Bronchial epithelial cell (primary cell): ENCODE measurements at regions not wholly inside any gene's neighbourhood (a gene's known extent, or its start where the extent isn't known, plus 50 kb on each side); places are given as distances from the start of the nearest gene placed in this dataset.
A peak's percentile ranks its signal among the peaks of the same experiment; 100 is the strongest.

Source experiments
- DNase-seq: peaks from one replicate; pipeline ENCODE4 v3.0.0-alpha.2; 2010; ENCODE audit warnings: low read depth
- FAIRE-seq: peaks from 2 replicates; lab custom pipeline; 2011; peaks lifted over from hg19 to GRCh38; lab: Jason Lieb, UNC
- H3K27me3 ChIP-seq: 2 replicates; pipeline ENCODE4 v1.5.1; 2011; ENCODE audit warnings: low read length; ENCODE audit not compliant: control insufficient read depth, insufficient read depth
- H3K36me3 ChIP-seq: 2 replicates; pipeline ENCODE4 v1.5.1; 2011; ENCODE audit warnings: low read length; ENCODE audit not compliant: control insufficient read depth, insufficient read depth
- H3K4me3 ChIP-seq: 2 replicates; pipeline ENCODE4 v1.5.1; 2011; ENCODE audit warnings: mild to moderate bottlenecking, low read depth, low read length, control low read depth
- TF ChIP-seq, protein P1 (sequence below): IDR thresholded peaks from 2 replicates; pipeline ENCODE4 v1.5.1; 2011; ENCODE audit warnings: mild to moderate bottlenecking, moderate library complexity, low read length, control low read depth, inconsistent platforms; ENCODE audit not compliant: insufficient read depth, severe bottlenecking

DNA sequence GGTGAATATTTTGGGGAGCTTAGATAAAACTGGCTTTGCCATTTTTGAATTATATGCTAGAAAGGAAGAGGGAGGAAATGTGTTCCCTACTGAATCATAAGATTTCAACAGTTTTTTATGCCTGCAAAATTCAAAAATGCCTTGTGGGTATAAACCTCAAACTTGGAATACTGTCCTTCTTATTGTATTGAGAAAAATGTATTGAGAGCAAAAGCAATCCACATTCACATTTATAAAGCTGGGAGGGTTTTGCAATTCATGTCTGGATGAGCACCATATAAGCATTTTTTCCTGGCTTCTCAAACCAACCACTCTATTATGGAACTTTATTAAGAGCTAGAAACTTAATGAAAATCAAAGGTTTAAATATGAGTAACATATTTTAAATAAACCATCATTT lies 289.8 kb downstream of the PCDH7 start:
- Histone ChIP-seq H3K27me3 (no peaks in the 10 kb centered on the region), H3K4me3 (no peak overlapping the region), H3K36me3 (no peaks in the 10 kb centered on the region)
- DNase-seq: no peak
- TF ChIP-seq, protein P1, sequence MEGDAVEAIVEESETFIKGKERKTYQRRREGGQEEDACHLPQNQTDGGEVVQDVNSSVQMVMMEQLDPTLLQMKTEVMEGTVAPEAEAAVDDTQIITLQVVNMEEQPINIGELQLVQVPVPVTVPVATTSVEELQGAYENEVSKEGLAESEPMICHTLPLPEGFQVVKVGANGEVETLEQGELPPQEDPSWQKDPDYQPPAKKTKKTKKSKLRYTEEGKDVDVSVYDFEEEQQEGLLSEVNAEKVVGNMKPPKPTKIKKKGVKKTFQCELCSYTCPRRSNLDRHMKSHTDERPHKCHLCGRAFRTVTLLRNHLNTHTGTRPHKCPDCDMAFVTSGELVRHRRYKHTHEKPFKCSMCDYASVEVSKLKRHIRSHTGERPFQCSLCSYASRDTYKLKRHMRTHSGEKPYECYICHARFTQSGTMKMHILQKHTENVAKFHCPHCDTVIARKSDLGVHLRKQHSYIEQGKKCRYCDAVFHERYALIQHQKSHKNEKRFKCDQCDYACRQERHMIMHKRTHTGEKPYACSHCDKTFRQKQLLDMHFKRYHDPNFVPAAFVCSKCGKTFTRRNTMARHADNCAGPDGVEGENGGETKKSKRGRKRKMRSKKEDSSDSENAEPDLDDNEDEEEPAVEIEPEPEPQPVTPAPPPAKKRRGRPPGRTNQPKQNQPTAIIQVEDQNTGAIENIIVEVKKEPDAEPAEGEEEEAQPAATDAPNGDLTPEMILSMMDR: no peak
- no peak for FAIRE-seq

DNA sequence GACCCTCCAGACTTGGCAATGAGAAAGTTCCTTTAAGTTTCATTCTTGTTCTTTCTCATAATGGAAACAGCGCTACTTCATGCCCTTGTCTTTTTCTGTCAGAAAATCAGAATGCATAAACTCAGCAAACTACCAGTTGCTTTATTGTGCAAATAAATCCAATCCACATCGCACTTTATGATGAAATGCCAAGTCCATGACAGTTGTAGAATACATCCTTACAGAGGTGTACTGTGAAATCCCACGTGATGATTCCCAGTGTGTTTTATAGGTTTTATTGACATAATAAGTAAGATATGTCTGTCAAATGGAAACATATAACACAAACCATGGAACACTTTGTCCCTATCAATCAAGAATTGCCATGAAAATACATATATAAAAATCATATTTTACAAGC lies 295.0 kb downstream of the PCDH7 start:
- H3K27me3 ChIP-seq: no peaks in the 10 kb centered on the region
- TF ChIP-seq, protein P1: no peak
- no peak for FAIRE-seq
- no peak for DNase-seq
- no peak overlapping the region for H3K4me3 ChIP-seq
- no peaks in the 10 kb centered on the region for H3K36me3 ChIP-seq

DNA sequence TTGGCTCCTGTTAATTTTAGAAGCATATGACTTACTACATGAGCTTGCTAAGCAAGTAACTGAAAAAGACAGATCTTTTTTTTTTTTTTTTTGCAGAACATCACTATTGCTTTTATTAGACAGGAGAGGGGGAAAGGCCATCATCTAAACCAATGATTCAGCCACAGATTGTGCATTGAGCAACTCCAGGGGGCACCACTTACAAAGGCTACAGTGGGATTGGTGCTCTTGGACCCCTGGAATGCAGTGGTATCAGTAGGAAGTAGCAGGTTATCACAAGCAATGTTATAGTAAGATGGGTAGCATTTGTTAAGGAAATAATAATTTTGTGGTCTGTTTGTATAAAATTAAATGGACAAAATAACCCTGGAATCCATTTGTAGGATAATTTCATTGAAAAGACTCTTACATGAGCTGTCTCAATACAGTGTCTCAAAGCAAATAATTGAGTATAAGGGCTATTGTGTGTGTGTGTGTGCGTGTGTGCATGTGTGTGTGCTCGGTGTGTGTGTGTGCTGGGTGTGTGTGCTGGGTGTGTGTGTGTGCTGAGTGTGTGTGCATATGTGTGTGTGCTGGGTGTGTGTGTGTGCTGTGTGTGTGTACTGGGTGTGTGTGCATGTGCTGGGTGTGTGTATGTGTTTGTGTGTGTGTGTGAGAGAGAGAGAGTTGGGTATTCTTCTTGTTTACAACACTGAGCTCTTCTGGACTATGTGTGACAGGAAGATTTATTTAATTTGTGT lies 296.3 kb downstream of the PCDH7 start:
- no peak overlapping the region for H3K4me3 ChIP-seq
- DNase-seq (no peak), FAIRE-seq (peak; percentile 23)
- H3K27me3 ChIP-seq: no peaks in the 10 kb centered on the region
- no peaks in the 10 kb centered on the region for H3K36me3 ChIP-seq
- TF ChIP-seq, protein P1: no peak

DNA sequence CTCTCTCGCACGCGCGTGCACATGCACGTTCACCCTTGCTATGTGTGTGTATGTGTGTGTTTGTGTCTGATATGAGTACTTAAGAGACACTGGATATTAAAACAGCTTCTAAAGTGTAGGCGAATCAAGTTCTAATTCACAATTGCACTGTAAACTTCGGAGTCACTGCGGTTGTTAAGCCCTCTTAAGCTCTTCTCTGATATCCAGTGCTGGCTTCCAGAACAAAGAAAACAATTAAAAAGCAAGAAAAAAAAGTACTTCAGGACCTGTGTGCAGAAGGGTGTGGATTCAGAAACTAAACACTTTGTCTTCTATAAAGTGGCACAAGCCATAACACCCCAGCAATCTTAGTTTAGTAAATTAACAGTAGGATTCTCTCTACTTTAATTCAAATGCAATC lies 300.2 kb downstream of the PCDH7 start:
- no peak for DNase-seq
- Histone ChIP-seq H3K4me3 (no peak overlapping the region), H3K27me3 (no peaks in the 10 kb centered on the region), H3K36me3 (no peaks in the 10 kb centered on the region)
- TF ChIP-seq, protein P1: no peak
- no peak for FAIRE-seq

- Histone ChIP-seq H3K4me3 (no peak overlapping the region), H3K36me3 (no peaks in the 10 kb centered on the region), H3K27me3 (no peaks in the 10 kb centered on the region)
- DNase-seq (no peak), FAIRE-seq (no peak)
- TF ChIP-seq, protein P1: no peak
Measured at GRCh38 chr4:31021008-31021407, 300.8 kb downstream of the PCDH7 start.

GRCh38 chr4:31022702-31023101 lies 302.5 kb downstream of the PCDH7 start:
- Histone ChIP-seq H3K36me3 (no peaks in the 10 kb centered on the region), H3K4me3 (no peak overlapping the region), H3K27me3 (no peaks in the 10 kb centered on the region)
- TF ChIP-seq, protein P1: no peak
- DNase-seq (peak; percentile 17), FAIRE-seq (no peak)
